GM23248 (cell line): ENCODE measurements at regions not wholly inside any gene's neighbourhood (a gene's known extent, or its start where the extent isn't known, plus 50 kb on each side); places are given as distances from the start of the nearest gene placed in this dataset.

Experiments
- EZH2 ChIP-seq: fragments of 200-600 bp; sonication (generic); IDR thresholded peaks from 2 replicates; pipeline ENCODE4 v1.6.1; 2018; ENCODE audit warnings: antibody characterized with exemption, mild to moderate bottlenecking; ENCODE audit not compliant: insufficient read depth, poor library complexity, severe bottlenecking
- EZH2phosphoT487 ChIP-seq: fragments of 200-600 bp; sonication (generic); IDR thresholded peaks from 2 replicates; pipeline ENCODE4 v1.6.1; 2018; ENCODE audit warnings: antibody characterized with exemption, moderate library complexity, mild to moderate bottlenecking, low read depth; ENCODE audit not compliant: insufficient read depth

DNA sequence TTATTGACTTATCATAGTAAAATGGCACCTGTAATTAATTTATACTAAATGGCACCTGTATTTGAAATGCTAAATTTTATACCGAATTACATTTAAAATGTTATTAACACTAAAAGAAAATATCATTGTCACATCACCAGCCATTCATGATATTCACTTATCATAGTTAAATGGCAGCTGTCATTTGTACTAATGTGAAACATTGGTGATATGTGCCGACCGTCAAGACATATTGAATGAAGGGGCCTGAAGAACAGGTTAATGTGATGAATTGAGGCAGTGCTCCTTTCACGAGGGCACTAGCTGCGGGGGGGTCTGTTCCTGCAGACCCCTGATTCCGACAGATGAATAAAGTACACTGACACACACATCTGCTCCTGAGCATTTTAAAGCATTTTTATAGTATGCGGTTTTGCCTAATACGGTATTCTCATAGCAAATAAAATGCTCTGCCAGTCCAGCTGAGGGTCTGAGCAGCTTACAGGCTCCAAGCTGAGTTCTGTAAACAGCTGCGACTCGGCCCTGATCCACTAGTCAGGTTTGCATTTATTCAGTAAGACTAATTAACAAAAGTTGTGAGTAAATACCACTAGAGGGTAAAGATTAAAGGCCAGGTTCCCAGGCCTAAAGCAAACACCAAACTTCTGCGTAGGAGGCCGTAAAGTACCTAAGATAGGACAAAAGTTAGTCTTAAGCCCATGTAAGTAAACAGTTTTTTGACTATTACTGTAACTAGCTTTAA is 593.4 kb upstream of the NETO1 start:
- TF ChIP-seq EZH2phosphoT487 (no peak), EZH2 (no peak)
